Osteoblast (primary cell): ENCODE measurements at regions not wholly inside any gene's neighbourhood (a gene's known extent, or its start where the extent isn't known, plus 50 kb on each side); places are given as distances from the start of the nearest gene placed in this dataset.
A peak's percentile ranks its signal among the peaks of the same experiment; 100 is the strongest.

Source experiments
- DNase-seq: peaks from one replicate; pipeline ENCODE4 v3.0.0; 2011; ENCODE audit warnings: low spot score, mixed read lengths; ENCODE audit not compliant: insufficient read length; ENCODE audit errors: missing footprints
- H2AFZ ChIP-seq: 2 replicates; pipeline ENCODE4 v1.6.0; 2011; ENCODE audit warnings: mild to moderate bottlenecking, low read length
- H3K27ac ChIP-seq: 2 replicates; pipeline ENCODE4 v1.5.1; 2011; ENCODE audit warnings: mild to moderate bottlenecking, low read depth, low read length, moderate library complexity
- H3K27me3 ChIP-seq: 2 replicates; pipeline ENCODE4 v1.6.0; 2012; ENCODE audit warnings: mild to moderate bottlenecking, control low read depth, inconsistent platforms, low read length, moderate library complexity; ENCODE audit not compliant: insufficient read depth
- H3K36me3 ChIP-seq: 2 replicates; pipeline ENCODE4 v1.5.1; 2011; ENCODE audit warnings: mild to moderate bottlenecking, low read length, control low read depth, moderate library complexity; ENCODE audit not compliant: insufficient read depth
- H3K4me1 ChIP-seq: 2 replicates; pipeline ENCODE4 v1.5.1; 2011; ENCODE audit warnings: mild to moderate bottlenecking, low read length, control low read depth, moderate library complexity; ENCODE audit not compliant: insufficient read depth
- H3K4me2 ChIP-seq: 2 replicates; pipeline ENCODE4 v1.6.0; 2011; ENCODE audit warnings: mild to moderate bottlenecking, low read length; ENCODE audit not compliant: insufficient read depth
- H3K4me3 ChIP-seq: fragments of 200-600 bp; sonication (generic); 3 replicates; pipeline ENCODE4 v1.5.1; 2012; ENCODE audit warnings: mild to moderate bottlenecking, low read length, inconsistent platforms; ENCODE audit not compliant: insufficient read depth
- H3K79me2 ChIP-seq: 2 replicates; pipeline ENCODE4 v1.6.0; 2012; ENCODE audit warnings: mild to moderate bottlenecking, low read length, control low read depth, inconsistent platforms; ENCODE audit not compliant: insufficient read depth
- H3K9me3 ChIP-seq: 2 replicates; pipeline ENCODE4 v1.5.1; 2011; ENCODE audit warnings: low read depth, low read length, control low read depth
- H4K20me1 ChIP-seq: 2 replicates; pipeline ENCODE4 v1.6.0; 2012; ENCODE audit warnings: mild to moderate bottlenecking, low read length, control low read depth; ENCODE audit not compliant: insufficient read depth
- CTCF ChIP-seq: IDR thresholded peaks from 2 replicates; pipeline ENCODE4 v1.5.1; 2011; ENCODE audit warnings: mild to moderate bottlenecking, low read depth, low read length, moderate library complexity; ENCODE audit errors: extremely low read depth

GRCh38 chr13:40270726-40271125, 395.7 kb downstream of the FOXO1 start:
- no peaks in the 10 kb centered on the region for H3K27me3 ChIP-seq
- H3K9me3 ChIP-seq = no peaks in the 10 kb centered on the region
- no peak overlapping the region for H3K4me3 ChIP-seq
- H3K4me2 ChIP-seq = no peak overlapping the region
- no peaks in the 10 kb centered on the region for H4K20me1 ChIP-seq
- no peaks in the 10 kb centered on the region for H3K36me3 ChIP-seq
- H3K79me2 ChIP-seq = no peaks in the 10 kb centered on the region
- no peak for DNase-seq
- no peak overlapping the region for H2AFZ ChIP-seq
- no peak overlapping the region for H3K27ac ChIP-seq
- H3K4me1 ChIP-seq = peaks cover 29% of the 10 kb centered on the region
- no peak for TF ChIP-seq CTCF

- peaks cover 33% of the 10 kb centered on the region for H3K4me1 ChIP-seq
- H3K9me3 ChIP-seq = no peaks in the 10 kb centered on the region
- DNase-seq = no peak
- TF ChIP-seq CTCF = no peak
- no peak overlapping the region for H3K27ac ChIP-seq
- H3K27me3 ChIP-seq = no peaks in the 10 kb centered on the region
- no peaks in the 10 kb centered on the region for H3K36me3 ChIP-seq
- no peaks in the 10 kb centered on the region for H3K79me2 ChIP-seq
- no peak overlapping the region for H3K4me3 ChIP-seq
- no peaks in the 10 kb centered on the region for H4K20me1 ChIP-seq
- H3K4me2 ChIP-seq = peak overlapping the region; percentile 79
- no peak overlapping the region for H2AFZ ChIP-seq
These were observed 395.1 kb downstream of the FOXO1 start for GRCh38 chr13:40271271-40271885.

- DNase-seq = peak; percentile 69
- no peaks in the 10 kb centered on the region for H3K36me3 ChIP-seq
- H2AFZ ChIP-seq = peak overlapping the region; percentile 62
- no peaks in the 10 kb centered on the region for H4K20me1 ChIP-seq
- H3K4me1 ChIP-seq = peaks cover 33% of the 10 kb centered on the region
- no peaks in the 10 kb centered on the region for H3K27me3 ChIP-seq
- no peaks in the 10 kb centered on the region for H3K79me2 ChIP-seq
- peak overlapping the region; percentile 79 for H3K4me2 ChIP-seq
- H3K27ac ChIP-seq = peak overlapping the region; percentile 90
- no peaks in the 10 kb centered on the region for H3K9me3 ChIP-seq
- H3K4me3 ChIP-seq = peak overlapping the region; percentile 31
- TF ChIP-seq CTCF = no peak
These were observed 394.3 kb downstream of the FOXO1 start for GRCh38 chr13:40271931-40272775.

- no peak for TF ChIP-seq CTCF
- H3K27me3 ChIP-seq = no peaks in the 10 kb centered on the region
- no peaks in the 10 kb centered on the region for H3K9me3 ChIP-seq
- H3K4me2 ChIP-seq = peak overlapping the region; percentile 79
- H3K27ac ChIP-seq = peak overlapping the region; percentile 90
- no peak overlapping the region for H2AFZ ChIP-seq
- H3K4me1 ChIP-seq = peaks cover 33% of the 10 kb centered on the region
- DNase-seq = no peak
- H3K36me3 ChIP-seq = no peaks in the 10 kb centered on the region
- H4K20me1 ChIP-seq = no peaks in the 10 kb centered on the region
- no peaks in the 10 kb centered on the region for H3K79me2 ChIP-seq
- H3K4me3 ChIP-seq = no peak overlapping the region
These were observed 393.7 kb downstream of the FOXO1 start for GRCh38 chr13:40272776-40273139.
